Heart right ventricle (tissue), 16 donors: ENCODE measurements at regions not wholly inside any gene's neighbourhood (a gene's known extent, or its start where the extent isn't known, plus 50 kb on each side); places are given as distances from the start of the nearest gene placed in this dataset.
"Not testable (repeated sequence)": the region's sequence is repeated elsewhere in the genome, so short reads cannot be mapped to it uniquely, and the experiment has no call there.

Source experiments
- ATAC-seq, 8 donors: fragments of 200-7000 bp; cut with Tn5 transposase; one replicate each; pipeline ENCODE4 v1.9.1; 2020; ENCODE audit warnings: mild to moderate bottlenecking in 8 of 8, moderate library complexity in 8 of 8, moderate number of reproducible peaks in 1 of 8
- DNase-seq, 2 donors: peaks; one replicate each; pipeline ENCODE4 v3.0.0-alpha.2; 2020
- H3K27ac ChIP-seq, 10 donors: fragments of 200-600 bp; sonication (generic) in 2 of 10; one replicate each; pipeline versions ENCODE4 v1.5.0 to v1.8.0; 2020 to 2022; ENCODE audit warnings: mild to moderate bottlenecking in 3 of 10
- H3K27me3 ChIP-seq, 7 donors: fragments of 200-600 bp; one replicate each; pipeline ENCODE4 v1.8.0; 2021 to 2022; ENCODE audit warnings: mild to moderate bottlenecking in 2 of 7
- H3K36me3 ChIP-seq, 9 donors: fragments of 200-600 bp; sonication (generic) in 1 of 9; one replicate each; pipeline versions ENCODE4 v1.5.0 to v1.8.0; 2020 to 2022; ENCODE audit warnings: mild to moderate bottlenecking in 2 of 9
- H3K4me1 ChIP-seq, 9 donors: fragments of 200-600 bp; sonication (generic) in 1 of 9; one replicate each; pipeline versions ENCODE4 v1.5.0 to v1.8.0; 2020 to 2022; ENCODE audit warnings: mild to moderate bottlenecking in 4 of 9
- H3K4me3 ChIP-seq, 10 donors: fragments of 200-600 bp; sonication (generic) in 2 of 10; one replicate each; pipeline versions ENCODE4 v1.5.0 to v1.8.0; 2020 to 2022; ENCODE audit warnings: mild to moderate bottlenecking in 7 of 10, moderate library complexity in 2 of 10
- H3K9me3 ChIP-seq, 11 donors: fragments of 200-600 bp in 10 of 11; sonication (generic) in 2 of 11; one replicate each; pipeline versions ENCODE4 v1.5.0 to v1.8.0; 2013 to 2022; ENCODE audit warnings: mild to moderate bottlenecking in 2 of 11, control low read depth in 1 of 11, moderate library complexity in 1 of 11
- CTCF ChIP-seq, 9 donors: fragments of 200-600 bp; sonication (generic) in 2 of 9; IDR thresholded peaks; one replicate each; pipeline versions ENCODE4 v1.5.0 to v1.8.0; 2021 to 2022; ENCODE audit warnings: antibody characterized with exemption in 9 of 9, mild to moderate bottlenecking in 5 of 9, moderate library complexity in 1 of 9
- WGBS, 2 donors: extraction: QIAGEN DNeasy Blood & Tissue Kit; methylation state at CpG; one replicate each; pipeline ENCODE4 v1.1.7; 2013; ENCODE audit warnings: inconsistent platforms in 1 of 2; 5-methylcytosine and 5-hydroxymethylcytosine counted together
- intact Hi-C, 10 donors: fragments of 100-400 bp; cut with DNase I; formaldehyde crosslinking; loops; one replicate each; pipeline versions ENCODE4 v1.11.1 to v1.14.2; 2022
- donor health status: Arrhythmogenic right ventricular cardiomyopathy.
- donor health status: ischemic (EF 13 %, LVEDD 7.1; RV severe dilation, severe dysfunction).
- donor health status: healthy with polysubstance abuse.
- donor health status: DM: no; HTN: yes; CAD: no.
- donor health status: DM: no; HTN: no; CAD: no.
- donor health status: ischemic (EF 25% LVEDD 6.9; RV normal size, moderate dysfunction).
- donor health status: ischemic (EF 25% LVEDD 5.7; RV mildly dilated, moderate dysfunction).
- donor health status: healthy.
- donor health status: DM: yes; HTN: yes; CAD: no.
- donor health status: Ischemic cardiomyopathy.
- donor health status: ischemic (EF 35%, LVEDD 5.7; RV mildly dilated, moderate dysfunction).
- donor health status: nonischemic (EF 11% LVEDD 7.7; RV severe dilation, severe dysfunction).
- donor health status: DM: yes; HTN: yes; CAD: no.
- donor health status: PGD.
- donor health status: ischemic (EF 29% LVEDD 5.4; RV normal size, mild dysfunction).
- donor health status: nonischemic (EF 23%, LVEDD 6.1; RV moderate dilation, normal function).

GRCh38 chr5:63743096-63743798 lies 219.0 kb downstream of the HTR1A start:
- H3K9me3 ChIP-seq: peaks cover 0 to 25% (median 2%) of the 10 kb centered on the region in 11 donors
- WGBS, 2 donors: 93 to 96% methylated on average over 1 of the region's 1 CpG
- no peak overlapping the region for H3K4me3 ChIP-seq
- DNase-seq: no peak
- H3K27me3 ChIP-seq: no peaks in the 10 kb centered on the region
- H3K27ac ChIP-seq: no peak overlapping the region
- no peaks in the 10 kb centered on the region for H3K4me1 ChIP-seq
- no peak for ATAC-seq
- TF ChIP-seq CTCF (IDR thresholded peaks at IDR 0.05): no peak
- intact Hi-C loops: no loop called here
- H3K36me3 ChIP-seq: no peaks in the 10 kb centered on the region

- DNase-seq, H3K27ac ChIP-seq, intact Hi-C loops, H3K4me1 ChIP-seq, H3K27me3 ChIP-seq, H3K4me3 ChIP-seq, H3K36me3 ChIP-seq, ATAC-seq: not testable (repeated sequence)
- 79 to 80% methylated on average over 5 of the region's 5 CpGs for WGBS, 2 donors
- peaks cover 0 to 18% (median 0%) of the 10 kb centered on the region in 11 donors for H3K9me3 ChIP-seq
These were observed 229.4 kb downstream of the HTR1A start for GRCh38 chr5:63732880-63733279.

- DNase-seq (no peak), ATAC-seq (no peak)
- WGBS, 2 donors: 58 to 63% methylated on average over 1 of the region's 1 CpG
- Histone ChIP-seq H3K27ac (no peak overlapping the region), H3K9me3 (no peaks in the 10 kb centered on the region), H3K27me3 (no peaks in the 10 kb centered on the region), H3K4me3 (no peak overlapping the region), H3K36me3 (no peaks in the 10 kb centered on the region), H3K4me1 (no peaks in the 10 kb centered on the region)
- intact Hi-C loops: no loop called here
- TF ChIP-seq CTCF (IDR thresholded peaks at IDR 0.05): no peak
These were observed 234.7 kb downstream of the HTR1A start for GRCh38 chr5:63727583-63727982.

- Histone ChIP-seq H3K4me3 (no peak overlapping the region), H3K4me1 (no peaks in the 10 kb centered on the region), H3K36me3 (no peaks in the 10 kb centered on the region), H3K27ac (no peak overlapping the region), H3K9me3 (no peaks in the 10 kb centered on the region), H3K27me3 (no peaks in the 10 kb centered on the region)
- DNase-seq (no peak), ATAC-seq (no peak)
- no peak for TF ChIP-seq CTCF (IDR thresholded peaks at IDR 0.05)
- 51 to 63% methylated on average over 2 of the region's 2 CpGs for WGBS, 2 donors
- intact Hi-C loops: no loop called here
These were observed 235.7 kb downstream of the HTR1A start for GRCh38 chr5:63726496-63726895.

- 19 to 35% methylated on average over 1 of the region's 1 CpG for WGBS, 2 donors
- ATAC-seq: no peak
- intact Hi-C loops: no loop called here
- Histone ChIP-seq H3K36me3 (no peaks in the 10 kb centered on the region), H3K4me3 (no peak overlapping the region), H3K27ac (no peak overlapping the region), H3K27me3 (no peaks in the 10 kb centered on the region), H3K9me3 (no peaks in the 10 kb centered on the region), H3K4me1 (no peaks in the 10 kb centered on the region)
- no peak for TF ChIP-seq CTCF (IDR thresholded peaks at IDR 0.05)
- DNase-seq: no peak
These were observed 243.1 kb downstream of the HTR1A start for GRCh38 chr5:63719147-63719546.
